ENCODE measurements at regions not wholly inside any gene's neighbourhood (a gene's known extent, or its start where the extent isn't known, plus 50 kb on each side); places are given as distances from the start of the nearest gene placed in this dataset.
A peak's percentile ranks its signal among the peaks of the same experiment; 100 is the strongest.
"Not testable (repeated sequence)": the region's sequence is repeated elsewhere in the genome, so short reads cannot be mapped to it uniquely, and the experiment has no call there.

- no peak for DNase-seq (ENCODE audit: low read depth in 2 of 3, low spot score in 2 of 3)
These were observed 184.5 kb upstream of the MAST4 start for GRCh38 chr5:66411701-66412100.

- DNase-seq (ENCODE audit: low read depth in 2 of 3, low spot score in 2 of 3): no peak
These were observed 182.3 kb upstream of the MAST4 start for GRCh38 chr5:66413931-66414330.

- DNase-seq (ENCODE audit: low read depth in 2 of 3, low spot score in 2 of 3): peak in 1 of 3 donors; percentile 49
These were observed 181.0 kb upstream of the MAST4 start for GRCh38 chr5:66415208-66415607.

- peak in 1 of 3 donors; percentile 24 for DNase-seq (ENCODE audit: low read depth in 2 of 3, low spot score in 2 of 3)
These were observed 179.5 kb upstream of the MAST4 start for GRCh38 chr5:66416698-66417097.

GRCh38 chr5:66417781-66418180, 178.4 kb upstream of the MAST4 start:
- no peak for DNase-seq (ENCODE audit: low read depth in 2 of 3, low spot score in 2 of 3)

GRCh38 chr5:66423484-66423883, 172.7 kb upstream of the MAST4 start:
- no peak for DNase-seq (ENCODE audit: low read depth in 2 of 3, low spot score in 2 of 3)

- DNase-seq (ENCODE audit: low read depth in 2 of 3, low spot score in 2 of 3): no peak
These were observed 170.4 kb upstream of the MAST4 start for GRCh38 chr5:66425842-66426241.

GRCh38 chr5:66426259-66427138, 169.7 kb upstream of the MAST4 start:
- DNase-seq (ENCODE audit: low read depth in 2 of 3, low spot score in 2 of 3): no peak

GRCh38 chr5:66427139-66427442, 169.1 kb upstream of the MAST4 start:
- DNase-seq (ENCODE audit: low read depth in 2 of 3, low spot score in 2 of 3): no peak

- DNase-seq (ENCODE audit: low read depth in 2 of 3, low spot score in 2 of 3): no peak
These were observed 159.5 kb upstream of the MAST4 start for GRCh38 chr5:66436721-66437120.

GRCh38 chr5:66438087-66438486, 158.1 kb upstream of the MAST4 start:
- DNase-seq (ENCODE audit: low read depth in 2 of 3, low spot score in 2 of 3): no peak

- no peak for DNase-seq (ENCODE audit: low read depth in 2 of 3, low spot score in 2 of 3)
These were observed 157.5 kb upstream of the MAST4 start for GRCh38 chr5:66438696-66439095.

GRCh38 chr5:66440202-66440680, 156.0 kb upstream of the MAST4 start:
- no peak for DNase-seq (ENCODE audit: low read depth in 2 of 3, low spot score in 2 of 3)

- DNase-seq (ENCODE audit: low read depth in 2 of 3, low spot score in 2 of 3): no peak
These were observed 154.8 kb upstream of the MAST4 start for GRCh38 chr5:66441351-66441750.

GRCh38 chr5:66442951-66443445, 153.2 kb upstream of the MAST4 start:
- no peak for DNase-seq (ENCODE audit: low read depth in 2 of 3, low spot score in 2 of 3)

- no peak for DNase-seq (ENCODE audit: low read depth in 2 of 3, low spot score in 2 of 3)
These were observed 152.6 kb upstream of the MAST4 start for GRCh38 chr5:66443462-66444130.

GRCh38 chr5:66448070-66448469, 148.1 kb upstream of the MAST4 start:
- DNase-seq (ENCODE audit: low read depth in 2 of 3, low spot score in 2 of 3): not testable (repeated sequence)

- DNase-seq (ENCODE audit: low read depth in 2 of 3, low spot score in 2 of 3): no peak
These were observed 146.0 kb upstream of the MAST4 start for GRCh38 chr5:66450237-66450636.

- no peak for DNase-seq (ENCODE audit: low read depth in 2 of 3, low spot score in 2 of 3)
These were observed 145.2 kb upstream of the MAST4 start for GRCh38 chr5:66450988-66451387.

- no peak for DNase-seq (ENCODE audit: low read depth in 2 of 3, low spot score in 2 of 3)
These were observed 144.1 kb upstream of the MAST4 start for GRCh38 chr5:66452109-66452508.

GRCh38 chr5:66454186-66455078, 141.8 kb upstream of the MAST4 start:
- no peak for DNase-seq (ENCODE audit: low read depth in 2 of 3, low spot score in 2 of 3)
